Mesenchymal stem cell (in vitro differentiated cells and primary cell): ENCODE measurements at regions not wholly inside any gene's neighbourhood (a gene's known extent, or its start where the extent isn't known, plus 50 kb on each side); places are given as distances from the start of the nearest gene placed in this dataset.

Source experiments
- DNase-seq: peaks from one replicate; pipeline ENCODE4 v3.0.0-alpha.2; 2013
- H2AFZ ChIP-seq: one replicate; pipeline ENCODE4 v1.6.1; 2013; ENCODE audit warnings: low read depth, mild to moderate bottlenecking, control low read depth, inconsistent platforms, low read length, moderate library complexity
- H2AK5ac ChIP-seq: 2 replicates; pipeline ENCODE4 v1.6.1; 2013; ENCODE audit warnings: low read length, moderate library complexity, mild to moderate bottlenecking, inconsistent platforms; ENCODE audit not compliant: severe bottlenecking
- H2BK120ac ChIP-seq: one replicate; pipeline ENCODE4 v1.6.1; 2013; ENCODE audit warnings: low read depth, mild to moderate bottlenecking, inconsistent platforms, low read length, moderate library complexity
- H2BK12ac ChIP-seq, 2 experiments: one replicate each; pipeline ENCODE4 v1.6.1; 2013; ENCODE audit warnings: inconsistent platforms in 2 of 2, low read length in 2 of 2, mild to moderate bottlenecking in 2 of 2, moderate library complexity in 2 of 2, control low read depth in 1 of 2
- H2BK15ac ChIP-seq: one replicate; pipeline ENCODE4 v1.6.1; 2013; ENCODE audit warnings: mild to moderate bottlenecking, low read depth, inconsistent platforms; ENCODE audit not compliant: poor library complexity, severe bottlenecking
- H2BK5ac ChIP-seq: 2 replicates; pipeline ENCODE4 v1.6.1; 2013; ENCODE audit warnings: low read depth, mild to moderate bottlenecking, low read length, control low read depth, inconsistent platforms; ENCODE audit not compliant: poor library complexity, severe bottlenecking
- H3K14ac ChIP-seq, 2 experiments: one replicate each; pipeline ENCODE4 v1.6.1; 2013; ENCODE audit warnings: inconsistent platforms in 2 of 2, low read length in 2 of 2, control low read depth in 1 of 2, mild to moderate bottlenecking in 1 of 2, moderate library complexity in 1 of 2
- H3K18ac ChIP-seq, 2 experiments: one replicate each; pipeline ENCODE4 v1.6.1; 2013; ENCODE audit warnings: inconsistent platforms in 2 of 2, low read length in 2 of 2, control low read depth in 1 of 2, low read depth in 1 of 2, mild to moderate bottlenecking in 1 of 2
- H3K23ac ChIP-seq, 2 experiments: one replicate each; pipeline ENCODE4 v1.6.1; 2013; ENCODE audit warnings: inconsistent platforms in 2 of 2, low read length in 2 of 2, mild to moderate bottlenecking in 2 of 2, moderate library complexity in 2 of 2, control low read depth in 1 of 2
- H3K27ac ChIP-seq: 2 replicates; pipeline ENCODE4 v1.5.1; 2013; ENCODE audit warnings: mild to moderate bottlenecking, moderate library complexity, low read length, control low read depth, inconsistent platforms; ENCODE audit not compliant: poor library complexity, severe bottlenecking
- H3K27me3 ChIP-seq, 2 experiments: 2 replicates each; pipeline versions ENCODE4 v1.6.1 to v1.7.0; 2013; ENCODE audit warnings: low read length in 2 of 2, mild to moderate bottlenecking in 2 of 2, moderate library complexity in 2 of 2, control low read depth in 1 of 2, inconsistent platforms in 1 of 2; ENCODE audit not compliant: control insufficient read depth in 1 of 2, insufficient read depth in 1 of 2
- H3K36me3 ChIP-seq, 2 experiments: 2 replicates each; pipeline versions ENCODE4 v1.6.1 to v1.7.0; 2013; ENCODE audit warnings: low read length in 2 of 2, control low read depth in 1 of 2, inconsistent platforms in 1 of 2, low read depth in 1 of 2, mild to moderate bottlenecking in 1 of 2; ENCODE audit not compliant: insufficient read depth in 2 of 2, control insufficient read depth in 1 of 2
- H3K4ac ChIP-seq, 2 experiments: one replicate each; pipeline ENCODE4 v1.6.1; 2013; ENCODE audit warnings: inconsistent platforms in 2 of 2, low read length in 2 of 2, mild to moderate bottlenecking in 2 of 2, moderate library complexity in 2 of 2, control low read depth in 1 of 2, low read depth in 1 of 2
- H3K4me1 ChIP-seq: 2 replicates; pipeline ENCODE4 v1.6.1; 2013; ENCODE audit warnings: low read depth, low read length, control low read depth; ENCODE audit not compliant: control insufficient read depth, insufficient read depth
- H3K4me2 ChIP-seq: 2 replicates; pipeline ENCODE4 v1.6.1; 2013; ENCODE audit warnings: low read length, mild to moderate bottlenecking, inconsistent platforms; ENCODE audit not compliant: poor library complexity, severe bottlenecking
- H3K4me3 ChIP-seq, 2 experiments: 2 replicates each; pipeline versions ENCODE4 v1.5.1 to v1.7.0; 2013; ENCODE audit warnings: low read length in 2 of 2, mild to moderate bottlenecking in 2 of 2, control low read depth in 1 of 2, low read depth in 1 of 2; ENCODE audit not compliant: insufficient read depth in 1 of 2
- H3K79me1 ChIP-seq: replicated peaks from 2 replicates; pipeline ENCODE4 v1.6.1; 2013; ENCODE audit warnings: mild to moderate bottlenecking, control low read depth, low read length, inconsistent platforms; ENCODE audit not compliant: poor library complexity, severe bottlenecking
- H3K9ac ChIP-seq: 2 replicates; pipeline ENCODE4 v1.7.0; 2013; ENCODE audit warnings: mild to moderate bottlenecking, low read length, moderate library complexity
- H3K9me3 ChIP-seq: 2 replicates; pipeline ENCODE4 v1.7.0; 2013; ENCODE audit warnings: mild to moderate bottlenecking, low read length; ENCODE audit not compliant: control insufficient read depth
- H4K8ac ChIP-seq: one replicate; pipeline ENCODE4 v1.6.1; 2013; ENCODE audit warnings: inconsistent platforms, mild to moderate bottlenecking, low read length, moderate library complexity
- H4K91ac ChIP-seq: one replicate; pipeline ENCODE4 v1.6.1; 2013; ENCODE audit warnings: mild to moderate bottlenecking, low read length, inconsistent platforms
- WGBS: methylation state at CpG from one replicate; pipeline ENCODE4 v1.1.7; 2013; ENCODE audit warnings: mixed read lengths; 5-methylcytosine and 5-hydroxymethylcytosine counted together

DNA sequence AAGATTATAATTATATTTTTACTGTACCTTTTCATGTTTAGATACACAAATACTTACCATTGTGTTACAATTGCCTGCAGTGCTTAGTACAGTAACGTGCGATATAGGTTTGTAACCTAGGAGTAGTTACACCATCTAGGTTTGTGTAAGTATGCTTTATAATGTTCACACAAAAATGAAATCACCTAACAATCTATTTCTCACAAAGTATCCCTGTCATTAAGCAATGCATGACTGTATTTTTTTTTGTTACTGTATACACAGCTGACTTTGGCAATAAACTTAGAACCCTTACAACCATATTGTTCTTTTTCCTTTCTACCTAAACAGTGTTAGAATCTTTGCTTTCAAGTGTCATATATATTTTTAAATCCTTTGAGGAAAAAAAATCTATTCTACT is 303.0 kb upstream of the E2F7 start:
- Histone ChIP-seq H4K8ac (no peak overlapping the region), H3K4me1 (no peaks in the 10 kb centered on the region), H3K9me3 (no peaks in the 10 kb centered on the region), H3K9ac (no peak overlapping the region), H2BK15ac (no peak overlapping the region), H2BK120ac (no peak overlapping the region), H3K18ac (no peak overlapping the region), H2AFZ (no peak overlapping the region), H2AK5ac (no peak overlapping the region), H2BK5ac (no peak overlapping the region), H3K27ac (no peak overlapping the region), H3K27me3 (no peaks in the 10 kb centered on the region), H3K4me2 (no peak overlapping the region), H3K4me3 (no peak overlapping the region), H3K23ac (no peak overlapping the region), H3K4ac (no peak overlapping the region), H4K91ac (no peak overlapping the region), H3K14ac (no peak overlapping the region), H3K79me1 (no peaks in the 10 kb centered on the region), H3K36me3 (no peaks in the 10 kb centered on the region), H2BK12ac (no peak overlapping the region)
- no CpG with 5 or more reads among the region's 2 CpGs for WGBS
- DNase-seq: no peak

DNA sequence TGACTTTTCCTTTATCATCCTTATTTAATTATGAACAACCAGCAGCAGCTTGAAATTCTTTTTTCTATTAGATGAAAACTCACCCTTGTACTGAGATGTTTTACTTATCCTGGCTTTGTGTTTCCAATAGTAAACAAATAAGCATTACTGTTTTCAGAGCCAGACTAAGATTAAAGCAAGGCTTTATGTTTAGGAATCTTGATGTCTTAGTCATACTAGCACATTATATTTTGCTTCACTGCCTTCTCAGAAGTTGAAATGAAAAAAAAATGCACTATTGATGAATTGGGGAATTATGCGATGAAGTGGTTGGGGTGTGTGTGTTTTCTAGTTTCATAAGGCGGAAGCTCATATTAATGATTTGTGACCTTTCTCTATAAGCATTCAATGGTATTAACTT is 301.2 kb upstream of the E2F7 start:
- no peak overlapping the region for H2AFZ ChIP-seq
- H3K23ac ChIP-seq: no peak overlapping the region
- H2BK120ac ChIP-seq: no peak overlapping the region
- H3K36me3 ChIP-seq: no peaks in the 10 kb centered on the region
- H3K14ac ChIP-seq: no peak overlapping the region
- H3K4me1 ChIP-seq: no peaks in the 10 kb centered on the region
- H3K79me1 ChIP-seq: no peaks in the 10 kb centered on the region
- WGBS: 100% methylated on average over 1 of the region's 2 CpGs
- H2BK5ac ChIP-seq: no peak overlapping the region
- H3K4me3 ChIP-seq: no peak overlapping the region
- no peak overlapping the region for H2AK5ac ChIP-seq
- H3K4ac ChIP-seq: no peak overlapping the region
- H2BK15ac ChIP-seq: no peak overlapping the region
- no peak overlapping the region for H3K4me2 ChIP-seq
- H3K9me3 ChIP-seq: no peaks in the 10 kb centered on the region
- no peak for DNase-seq
- H4K8ac ChIP-seq: no peak overlapping the region
- H4K91ac ChIP-seq: no peak overlapping the region
- H2BK12ac ChIP-seq: no peak overlapping the region
- H3K18ac ChIP-seq: no peak overlapping the region
- no peaks in the 10 kb centered on the region for H3K27me3 ChIP-seq
- no peak overlapping the region for H3K27ac ChIP-seq
- H3K9ac ChIP-seq: no peak overlapping the region

GRCh38 chr12:77364400-77364799 is 299.0 kb upstream of the E2F7 start:
- Histone ChIP-seq H4K91ac (no peak overlapping the region), H2BK12ac (no peak overlapping the region), H3K9ac (no peak overlapping the region), H3K14ac (no peak overlapping the region), H3K36me3 (peaks cover 0 to 2% of the 10 kb centered on the region in 2 experiments), H2AK5ac (no peak overlapping the region), H3K4me1 (no peaks in the 10 kb centered on the region), H4K8ac (no peak overlapping the region), H2BK5ac (no peak overlapping the region), H3K4me2 (no peak overlapping the region), H3K27ac (no peak overlapping the region), H3K23ac (no peak overlapping the region), H2BK120ac (no peak overlapping the region), H3K4ac (no peak overlapping the region), H3K18ac (no peak overlapping the region), H3K9me3 (no peaks in the 10 kb centered on the region), H3K27me3 (no peaks in the 10 kb centered on the region), H2AFZ (no peak overlapping the region), H2BK15ac (no peak overlapping the region), H3K79me1 (no peaks in the 10 kb centered on the region), H3K4me3 (no peak overlapping the region)
- 100% methylated on average over 1 of the region's 1 CpG for WGBS
- DNase-seq: no peak

- H2BK120ac ChIP-seq: no peak overlapping the region
- no peak overlapping the region for H2BK15ac ChIP-seq
- no peak overlapping the region for H4K91ac ChIP-seq
- H3K23ac ChIP-seq: no peak overlapping the region
- H4K8ac ChIP-seq: no peak overlapping the region
- no peak overlapping the region for H2AK5ac ChIP-seq
- H2BK12ac ChIP-seq: no peak overlapping the region
- H3K9me3 ChIP-seq: no peaks in the 10 kb centered on the region
- no peaks in the 10 kb centered on the region for H3K4me1 ChIP-seq
- H3K4me3 ChIP-seq: no peak overlapping the region
- no peak overlapping the region for H2BK5ac ChIP-seq
- H3K36me3 ChIP-seq: peaks cover 0 to 5% of the 10 kb centered on the region in 2 experiments
- H3K27ac ChIP-seq: no peak overlapping the region
- H3K14ac ChIP-seq: no peak overlapping the region
- H3K27me3 ChIP-seq: no peaks in the 10 kb centered on the region
- WGBS: 71% methylated on average over 6 of the region's 7 CpGs
- H3K4ac ChIP-seq: no peak overlapping the region
- DNase-seq: no peak
- no peak overlapping the region for H3K18ac ChIP-seq
- H3K9ac ChIP-seq: no peak overlapping the region
- H3K79me1 ChIP-seq: no peaks in the 10 kb centered on the region
- no peak overlapping the region for H2AFZ ChIP-seq
- H3K4me2 ChIP-seq: no peak overlapping the region
Observed at GRCh38 chr12:77362509-77363210, 297.3 kb upstream of the E2F7 start.
